Middle frontal gyrus (tissue), 1 donor: ENCODE measurements at regions not wholly inside any gene's neighbourhood (a gene's known extent, or its start where the extent isn't known, plus 50 kb on each side); places are given as distances from the start of the nearest gene placed in this dataset.

Source experiments
- DNase-seq: peaks from one replicate; pipeline ENCODE4 v3.0.0-alpha.2; 2015; ENCODE audit warnings: low spot score; ENCODE audit errors: extremely low spot score

DNA sequence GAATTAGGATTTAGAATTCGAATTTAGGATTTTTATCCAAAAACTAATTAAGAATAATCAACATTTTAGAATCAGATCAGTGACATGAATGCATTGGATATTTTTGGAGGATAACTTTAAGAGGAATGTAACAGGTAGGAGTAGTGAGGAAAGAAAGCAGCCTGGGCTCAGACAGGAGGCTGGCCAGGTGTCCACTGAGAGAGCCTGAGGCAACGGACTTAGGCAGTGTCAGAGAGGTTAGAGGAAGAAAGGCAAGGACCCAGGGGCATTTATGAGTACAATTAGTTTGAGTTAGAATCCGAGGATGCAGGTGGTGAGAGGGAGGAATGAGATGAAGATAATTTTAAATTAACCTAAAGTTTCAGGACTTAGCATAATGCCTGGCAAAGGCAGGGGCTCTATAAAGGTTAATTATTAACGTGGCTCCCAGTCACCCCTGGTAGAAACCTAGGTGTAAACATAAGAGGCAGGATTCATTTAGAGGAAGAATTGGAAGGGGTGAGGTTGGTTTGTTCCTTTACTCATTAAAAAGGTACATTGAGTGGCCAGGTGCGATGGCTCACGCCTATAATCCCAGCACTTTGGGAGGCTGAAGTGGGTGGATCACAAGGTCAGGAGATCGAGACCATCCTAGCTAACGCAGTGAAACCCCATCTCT is 507.1 kb downstream of the TMEM182 start:
- DNase-seq = no peak

DNA sequence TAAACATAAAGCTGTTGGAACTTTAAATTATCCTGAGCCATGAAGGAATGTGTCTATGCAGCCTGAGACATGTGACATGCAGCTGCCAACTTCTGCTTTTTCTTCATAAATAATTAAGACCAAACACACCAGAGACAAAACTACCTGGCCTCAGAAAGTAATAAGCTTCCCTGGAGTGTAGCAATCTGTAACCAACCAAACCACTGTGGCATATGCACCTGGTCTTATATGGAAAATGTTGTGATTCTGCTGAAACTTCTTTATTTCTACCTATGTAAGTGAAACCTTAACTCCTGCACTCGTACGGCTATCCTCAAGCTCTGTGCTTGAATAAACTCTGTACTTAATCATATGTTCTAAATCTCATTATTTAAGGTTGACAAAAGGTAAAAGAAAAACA is 515.0 kb downstream of the TMEM182 start:
- DNase-seq = no peak

DNA sequence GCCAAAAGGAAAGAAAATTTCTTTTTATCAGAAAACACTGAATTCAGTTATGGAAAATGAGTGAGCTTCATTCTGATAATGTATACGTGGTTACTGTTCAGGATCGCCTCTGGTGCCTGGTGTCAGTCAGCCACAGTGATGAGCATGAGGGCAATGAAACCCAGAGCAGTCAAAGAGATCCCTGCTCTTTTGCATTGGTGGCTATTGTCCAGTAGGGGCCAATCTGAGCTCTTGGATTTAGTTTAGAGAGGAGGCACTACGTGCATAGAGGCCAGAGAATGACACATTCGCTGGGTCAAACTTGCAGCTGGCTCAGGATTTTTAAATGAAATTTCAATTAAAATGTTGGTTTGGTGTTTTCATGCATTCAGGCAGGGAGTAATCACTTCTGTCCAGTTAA is 522.9 kb downstream of the TMEM182 start:
- DNase-seq = no peak

DNA sequence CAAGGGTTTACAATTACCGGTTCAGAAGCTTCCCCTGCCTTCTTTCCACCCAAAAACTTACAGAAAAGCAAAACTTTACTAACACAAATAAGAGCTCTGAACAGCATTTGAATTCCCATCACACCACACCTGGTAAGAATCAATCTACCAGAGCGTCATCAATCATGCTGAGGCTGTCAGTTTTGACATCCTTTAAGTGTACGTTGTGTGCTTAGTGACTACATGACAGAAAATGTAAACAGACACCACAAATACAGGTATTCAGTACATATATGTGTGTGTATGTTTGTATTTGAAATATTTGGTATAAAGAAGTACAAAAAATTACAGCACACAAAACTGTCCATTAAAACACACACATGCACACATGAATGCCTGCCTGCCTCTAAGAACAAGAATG is 523.5 kb downstream of the TMEM182 start:
- DNase-seq = no peak

DNA sequence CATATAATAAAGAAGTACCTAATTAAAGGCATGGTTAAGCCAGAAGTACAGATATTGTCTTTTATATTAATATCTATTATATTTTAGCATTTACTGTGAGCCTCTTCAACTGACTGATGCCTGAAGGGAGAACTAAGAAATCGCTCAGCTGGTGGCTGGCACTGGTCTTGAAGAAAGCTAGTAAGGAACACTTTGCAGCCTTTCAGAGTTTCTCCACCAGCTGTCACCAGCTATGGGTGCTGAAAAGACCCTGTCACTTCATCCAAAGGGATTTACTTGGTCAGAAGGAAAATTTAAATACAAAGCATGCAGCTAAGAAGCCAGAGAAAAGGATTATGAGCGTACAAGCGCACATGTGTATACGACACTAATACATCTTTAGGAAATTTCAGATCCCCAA is 525.9 kb downstream of the TMEM182 start:
- no peak for DNase-seq

DNA sequence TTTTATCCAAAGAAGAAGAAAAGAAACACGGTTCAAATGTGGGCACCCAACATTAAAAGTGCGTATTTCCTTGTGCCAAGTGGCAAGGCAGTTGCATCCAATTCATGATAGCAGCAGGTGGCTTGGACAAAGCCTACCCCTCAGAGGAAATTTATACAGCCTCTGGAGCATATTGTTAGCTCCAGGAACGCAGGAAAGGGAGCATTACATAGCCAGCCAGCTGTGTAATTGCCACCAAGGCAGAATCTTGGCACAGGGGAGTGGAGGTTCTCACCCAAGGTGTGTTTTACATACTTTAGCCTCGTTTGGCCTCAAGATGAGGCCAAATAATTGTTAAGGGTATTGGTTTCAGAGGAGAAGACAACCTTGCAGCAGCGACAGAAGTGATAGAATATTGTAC is 526.9 kb downstream of the TMEM182 start:
- DNase-seq = no peak

DNA sequence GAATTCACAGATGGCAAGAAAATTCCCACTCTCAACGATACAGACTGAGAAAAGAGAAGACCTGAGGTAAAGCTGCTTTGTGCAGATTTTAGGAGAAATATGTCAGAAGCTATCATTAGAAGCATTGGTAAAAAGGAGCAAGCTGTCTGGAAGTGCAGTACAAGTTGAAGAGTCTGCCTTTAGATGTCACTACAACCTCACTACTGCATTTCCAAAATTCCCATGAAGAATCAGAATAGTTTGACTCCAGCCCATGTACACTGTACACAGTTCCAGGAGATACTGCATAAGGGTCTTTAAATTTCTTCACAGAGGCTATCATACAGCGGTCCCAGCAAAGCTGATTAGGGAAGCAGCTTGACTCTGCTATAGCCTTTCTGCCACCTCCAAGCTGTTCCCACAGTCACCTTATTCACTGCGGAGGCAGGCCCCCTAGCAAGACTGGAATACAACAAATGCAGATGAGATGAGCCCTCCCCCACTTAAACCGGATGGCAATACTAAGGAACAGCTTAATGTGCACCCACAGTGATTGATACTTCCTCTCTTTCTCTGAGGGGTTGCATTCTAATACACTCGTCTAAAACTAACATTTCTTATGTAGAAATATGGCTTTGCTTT is 527.4 kb downstream of the TMEM182 start:
- DNase-seq = no peak

DNA sequence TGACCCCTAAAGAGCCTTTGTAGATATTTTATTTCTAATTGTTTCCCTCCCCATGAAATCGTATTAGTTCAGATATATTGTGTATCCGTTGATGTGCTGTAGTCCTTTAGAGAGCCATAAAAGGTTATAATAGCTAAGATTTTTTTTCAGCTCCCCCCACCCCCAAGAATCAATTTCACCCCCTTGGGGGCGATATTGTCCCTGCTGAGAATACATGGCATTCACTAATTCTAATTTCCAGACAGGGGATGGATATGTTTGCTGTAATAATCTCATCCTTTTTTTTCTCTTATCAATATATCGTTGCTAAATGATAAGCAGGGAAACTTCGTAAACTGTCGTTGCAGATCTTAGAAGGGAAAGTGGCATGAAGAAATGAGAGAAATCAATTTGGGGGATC is 530.7 kb downstream of the TMEM182 start:
- DNase-seq = no peak

DNA sequence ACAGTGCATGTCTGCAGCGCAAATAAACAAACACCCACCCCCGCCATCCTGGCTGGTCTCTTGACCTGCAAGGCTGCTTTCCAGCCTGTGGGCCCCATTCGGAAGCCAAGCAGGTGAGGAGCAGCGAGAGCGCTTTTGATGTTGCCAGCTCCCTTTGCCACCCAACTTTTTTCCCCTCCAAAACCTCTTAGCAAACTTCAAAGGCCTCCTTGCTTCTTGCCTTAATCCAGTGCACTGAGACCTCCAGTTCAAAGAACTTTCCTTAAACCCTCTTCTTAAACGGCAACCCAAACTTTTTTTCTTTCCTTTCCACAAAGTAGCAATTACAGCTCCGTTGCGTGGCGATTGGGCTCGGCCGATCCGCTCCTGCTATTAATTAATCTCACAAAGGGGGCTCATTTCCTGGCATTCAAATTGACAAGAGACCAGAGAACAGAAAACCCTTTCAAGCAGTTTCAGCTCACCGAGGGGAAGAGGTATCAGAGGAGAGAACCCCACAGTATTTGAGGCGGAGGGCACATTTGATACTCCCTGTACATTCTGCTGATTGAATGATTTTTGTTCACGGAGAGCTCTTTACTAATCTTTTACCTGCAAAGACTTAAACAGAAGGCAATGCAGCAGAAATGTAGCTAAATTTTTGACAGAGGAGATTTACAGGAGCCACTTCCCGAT is 531.4 kb downstream of the TMEM182 start:
- no peak for DNase-seq

DNA sequence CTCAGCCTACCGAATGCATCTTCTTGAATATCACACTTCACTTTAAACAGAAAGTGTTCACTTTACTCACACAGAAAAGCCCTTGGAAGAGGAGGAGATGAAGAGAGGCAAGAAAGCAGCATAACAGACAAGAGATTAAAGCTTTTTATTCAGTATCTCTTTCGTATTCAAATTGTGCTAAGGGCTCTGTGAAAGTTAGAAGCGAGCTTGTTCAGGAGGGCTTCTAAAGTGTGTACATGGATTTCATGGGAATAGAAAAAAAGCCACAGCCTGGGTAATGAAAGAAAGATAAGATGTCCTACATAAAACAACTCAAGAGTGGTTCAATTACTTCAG is 531.9 kb downstream of the TMEM182 start:
- no peak for DNase-seq

DNA sequence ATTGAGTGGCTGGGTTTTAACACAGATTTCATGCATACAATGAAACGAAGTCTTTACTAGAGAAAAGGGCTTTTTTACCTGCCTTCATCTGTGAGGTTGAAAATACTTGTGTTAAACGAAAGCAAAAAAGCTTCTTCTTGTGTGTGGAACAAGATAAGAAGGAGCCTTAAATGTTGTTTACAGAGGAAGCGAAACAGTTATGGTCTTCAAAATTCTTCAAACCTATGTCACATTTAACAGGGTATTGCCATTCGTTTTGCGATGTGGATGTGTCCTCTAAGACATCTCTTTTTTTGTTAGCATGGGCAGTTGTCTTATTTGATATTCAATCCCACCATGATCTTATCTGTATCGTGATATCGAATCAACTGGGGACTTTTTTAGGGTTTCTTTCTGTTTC is 532.6 kb downstream of the TMEM182 start:
- no peak for DNase-seq

DNA sequence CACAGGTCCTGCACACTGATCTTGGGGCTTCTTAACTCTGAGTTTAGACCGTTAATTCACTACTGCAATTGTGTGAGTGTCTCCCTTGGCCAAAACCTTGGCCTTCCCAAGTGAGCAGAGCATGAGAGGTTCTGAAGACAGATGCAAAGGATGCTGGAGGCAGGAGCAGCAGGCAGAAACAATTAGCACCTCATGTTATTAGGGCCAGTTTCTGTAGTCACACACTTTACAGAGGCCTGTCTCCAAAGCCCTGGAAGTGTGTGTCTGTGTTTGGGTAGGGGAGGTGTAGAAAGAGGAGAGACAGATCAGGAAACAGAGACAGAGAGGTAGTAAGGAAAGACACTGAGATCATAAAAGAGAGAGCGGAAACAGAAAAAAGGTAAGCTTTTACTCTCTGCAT is 533.8 kb downstream of the TMEM182 start:
- DNase-seq = no peak

DNA sequence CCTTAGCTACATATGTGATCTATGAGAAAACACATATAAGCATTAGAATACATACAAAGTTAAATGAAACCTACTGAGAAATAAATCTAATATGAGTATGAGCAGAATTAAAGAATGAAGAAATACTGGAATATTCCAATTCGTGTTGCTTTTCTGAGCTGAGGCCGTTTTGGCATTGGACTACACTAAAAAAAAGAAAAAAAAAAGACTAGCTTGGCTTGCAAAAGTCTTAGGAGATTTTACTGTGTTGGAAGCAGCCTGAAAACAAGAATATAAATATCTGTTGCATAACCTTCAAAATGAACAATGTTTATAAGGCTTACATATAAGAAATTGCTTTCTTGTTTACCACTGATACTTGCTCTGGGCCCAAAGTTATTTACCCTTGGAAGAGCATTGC is 562.8 kb downstream of the TMEM182 start:
- no peak for DNase-seq

DNA sequence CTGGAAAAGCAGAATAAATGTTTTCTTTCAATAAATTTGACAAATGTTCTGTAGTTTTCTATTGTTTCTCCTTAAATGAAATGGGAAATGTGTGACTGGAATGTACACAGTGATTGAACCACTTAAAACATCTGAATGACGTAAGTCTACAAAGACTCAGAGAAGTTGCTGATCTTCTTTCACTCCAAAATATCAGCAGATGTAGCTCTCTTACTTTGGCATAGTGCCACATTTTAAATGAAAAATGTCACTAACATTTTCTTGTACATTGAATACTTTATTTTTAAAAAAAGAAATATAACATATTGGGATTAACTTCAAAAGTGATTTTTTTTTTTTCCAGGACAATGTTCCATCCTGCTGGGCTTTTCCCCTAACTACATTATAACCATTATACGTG is 565.6 kb downstream of the TMEM182 start:
- no peak for DNase-seq

DNA sequence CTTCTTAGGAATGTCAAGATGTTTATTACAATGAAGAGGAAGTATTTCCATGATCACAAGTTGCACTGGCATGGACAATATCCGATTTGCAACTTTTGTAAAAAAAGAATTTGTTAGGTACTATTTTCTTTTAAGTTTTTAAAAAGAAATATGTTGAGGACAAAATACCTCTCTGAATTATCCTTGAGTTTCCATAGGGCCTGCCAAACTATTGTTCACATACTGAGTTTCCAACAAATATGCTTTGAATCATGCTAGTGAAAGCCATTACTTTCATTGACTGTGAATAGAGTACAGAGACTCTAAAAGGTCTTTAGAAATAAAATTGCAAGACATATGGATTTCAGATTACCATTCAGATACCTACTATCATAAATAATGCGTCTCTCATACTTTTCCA is 566.1 kb downstream of the TMEM182 start:
- DNase-seq = no peak

DNA sequence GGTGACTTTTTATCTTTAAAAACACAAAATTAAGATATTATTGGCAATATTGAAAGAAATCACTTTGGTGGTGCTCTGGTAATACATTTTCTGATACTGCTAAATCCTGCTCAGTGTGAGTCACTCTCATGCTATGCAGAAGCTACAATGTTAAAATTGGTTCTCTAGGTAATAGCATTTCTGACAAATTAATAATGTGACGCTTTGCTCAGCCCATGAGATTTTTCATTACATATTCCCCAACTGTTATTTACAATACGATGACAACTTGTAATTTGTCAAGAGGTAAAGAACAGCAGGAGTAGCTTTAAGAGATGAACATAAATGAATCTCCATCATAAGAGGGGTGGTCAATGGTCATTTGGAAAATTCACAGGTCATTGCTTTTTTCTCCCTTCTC is 573.6 kb downstream of the TMEM182 start:
- no peak for DNase-seq

DNA sequence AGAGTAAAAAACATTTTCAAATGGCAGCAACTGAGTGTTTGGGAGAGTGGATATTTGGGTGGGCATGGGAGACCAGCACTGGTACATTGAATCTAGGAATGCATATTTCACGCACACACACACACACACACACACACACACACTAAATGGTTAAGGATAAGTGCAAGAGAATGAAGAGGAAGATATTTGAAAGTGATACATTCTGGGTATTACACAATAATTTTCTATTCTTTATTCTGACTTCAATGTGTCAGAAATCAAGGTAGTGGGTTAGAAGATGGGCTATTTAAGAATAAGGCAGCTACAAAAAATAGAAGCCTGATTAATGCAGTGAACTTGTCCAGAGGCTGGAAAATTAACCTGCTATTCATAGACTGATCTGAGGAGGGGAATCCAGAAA is 577.0 kb downstream of the TMEM182 start:
- no peak for DNase-seq

DNA sequence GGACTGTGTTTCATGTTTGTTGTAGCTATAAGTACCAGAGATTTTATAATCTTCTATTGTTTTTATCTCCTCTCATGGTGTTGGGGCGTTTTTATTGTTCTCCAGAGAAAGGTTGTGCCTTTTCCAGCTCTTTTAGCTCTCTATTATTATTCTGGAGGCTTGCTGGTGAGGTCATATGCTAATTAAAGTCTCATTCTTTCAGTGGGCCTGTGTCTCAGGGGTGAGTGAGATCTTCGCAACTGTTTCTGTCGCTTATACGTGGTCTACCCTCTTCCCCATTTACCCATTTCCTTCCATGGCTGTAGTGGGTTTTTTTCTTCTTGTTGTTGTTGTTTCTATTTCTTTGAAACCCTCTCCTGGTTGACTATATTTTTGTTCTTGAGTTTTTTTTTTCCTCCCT is 584.9 kb downstream of the TMEM182 start:
- DNase-seq = no peak

DNA sequence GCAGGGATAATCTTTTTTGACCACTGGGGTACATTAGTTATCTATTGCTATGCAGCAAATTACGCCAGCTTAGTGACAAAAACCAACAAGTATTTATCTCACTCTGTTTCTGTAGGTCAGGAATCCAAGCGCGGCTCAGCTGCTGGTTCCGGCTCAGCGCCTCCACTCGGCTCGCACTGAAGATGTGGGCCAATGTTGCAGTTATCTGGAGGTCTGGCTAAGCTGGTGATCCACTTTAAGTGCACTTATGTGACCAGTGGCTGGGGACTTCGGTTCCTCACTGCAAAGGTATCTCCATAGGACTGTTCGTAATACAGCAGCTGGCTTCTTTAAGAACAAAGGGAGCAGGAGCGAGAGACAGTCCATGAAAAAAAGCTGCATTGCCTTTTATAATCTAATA is 591.9 kb downstream of the TMEM182 start:
- no peak for DNase-seq

DNA sequence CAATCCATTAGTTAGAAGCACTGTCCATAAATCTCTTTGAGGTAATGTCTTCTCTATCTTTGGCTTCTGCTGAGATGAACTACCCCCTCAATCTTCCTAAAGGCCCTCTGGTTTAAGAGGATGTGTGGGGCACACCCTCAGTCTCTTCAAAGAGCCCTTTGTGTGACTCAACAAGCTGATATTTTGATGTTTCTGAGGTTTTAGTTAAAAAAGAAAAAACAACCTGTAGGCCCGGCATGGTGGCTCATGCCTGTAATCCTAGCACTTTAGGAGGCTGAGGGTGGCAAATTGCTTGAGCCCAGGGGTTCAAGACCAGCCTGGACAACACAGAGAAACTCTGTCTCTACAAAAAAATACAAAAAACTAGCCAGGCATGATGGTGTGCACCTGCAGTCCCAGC is 593.5 kb downstream of the TMEM182 start:
- no peak for DNase-seq

DNA sequence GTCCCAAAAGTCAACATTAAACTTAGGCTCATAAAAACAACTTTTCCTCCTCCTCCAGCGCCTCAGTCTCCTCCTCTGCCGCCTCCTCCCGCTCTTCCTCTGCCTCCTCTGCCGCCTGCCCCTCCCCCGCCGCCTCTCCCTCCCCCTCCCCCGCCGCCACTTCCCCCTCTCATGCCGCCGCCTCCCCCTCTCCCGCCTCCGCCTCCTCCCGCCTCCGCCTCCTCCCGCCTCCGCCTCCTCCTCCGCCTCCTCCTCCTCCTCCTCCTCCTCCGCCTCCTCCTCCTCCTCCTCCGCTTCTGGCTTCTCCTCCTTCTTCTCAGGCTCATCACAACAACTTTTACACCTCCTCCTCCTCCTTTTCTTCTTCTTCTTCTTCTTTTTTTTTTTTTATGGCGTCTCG is 599.9 kb downstream of the TMEM182 start:
- DNase-seq = no peak

DNA sequence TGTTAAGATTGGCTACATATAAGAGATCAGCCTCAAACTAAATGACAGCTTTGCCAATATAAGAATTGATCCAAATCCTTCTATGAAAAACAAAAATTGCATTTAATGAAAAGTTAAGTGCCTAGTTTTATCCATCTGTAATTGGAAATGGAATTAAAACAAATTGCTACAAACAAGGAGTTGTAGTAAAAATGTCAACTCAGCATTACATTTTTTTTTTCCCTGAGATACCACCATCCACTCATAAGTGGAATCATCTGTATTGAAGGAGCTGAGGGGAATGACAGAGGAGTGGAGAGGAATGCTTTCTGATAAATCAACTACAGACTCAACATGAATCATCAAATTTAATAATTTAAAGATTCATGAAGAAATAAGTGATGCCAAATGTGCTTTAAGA is 601.8 kb downstream of the TMEM182 start:
- DNase-seq = no peak

DNA sequence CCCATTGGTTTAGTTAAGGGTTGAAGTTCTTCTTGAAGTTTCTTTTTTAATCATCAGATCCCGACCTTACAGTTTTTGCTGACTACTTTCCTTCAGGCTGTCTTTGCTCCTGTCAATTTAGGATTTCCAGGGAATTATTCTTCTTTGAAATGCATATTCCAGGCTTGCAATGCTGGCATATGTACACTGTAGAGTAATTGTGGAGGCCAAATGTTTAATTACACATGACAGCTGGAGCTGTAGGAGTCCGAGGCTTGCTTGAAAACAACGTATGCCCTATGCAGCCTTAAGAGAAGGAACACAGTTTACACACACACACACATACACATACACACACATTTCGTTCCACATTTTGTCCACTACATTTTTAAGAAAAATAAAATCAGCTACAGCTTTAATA is 602.3 kb downstream of the TMEM182 start:
- no peak for DNase-seq
